OCI-LY3 (cell line): ENCODE measurements at regions not wholly inside any gene's neighbourhood (a gene's known extent, or its start where the extent isn't known, plus 50 kb on each side); places are given as distances from the start of the nearest gene placed in this dataset.

Experiments used
- H2AFZ ChIP-seq: fragments of 200-600, 300-600 bp; shearing (Covaris generic); 2 replicates; pipeline ENCODE4 v1.6.0; 2014; ENCODE audit warnings: antibody characterized with exemption, low read depth, low read length
- H3K27ac ChIP-seq: fragments of 200-600, 300-600 bp; sonication (generic); 2 replicates; pipeline ENCODE4 v1.5.1; 2014; ENCODE audit warnings: mild to moderate bottlenecking, low read length, moderate library complexity, mixed read lengths
- H3K27me3 ChIP-seq: fragments of 200-600, 300-600 bp; sonication (generic); 2 replicates; pipeline ENCODE4 v1.6.1; 2014; ENCODE audit warnings: low read depth, low read length, mixed read lengths
- H3K36me3 ChIP-seq: fragments of 200-600, 300-600 bp; sonication (generic); replicated peaks from 2 replicates; pipeline ENCODE3; 2014; ENCODE audit warnings: low read depth, low read length, mixed read lengths
- H3K4me1 ChIP-seq: fragments of 300-600, 200-600 bp; sonication (generic); 2 replicates; pipeline ENCODE4 v1.6.1; 2014; ENCODE audit warnings: low read length, mixed read lengths
- H3K4me2 ChIP-seq: fragments of 200-600, 300-600 bp; sonication (generic); 2 replicates; pipeline ENCODE4 v1.6.1; 2014; ENCODE audit warnings: low read length, mixed read lengths
- H3K4me3 ChIP-seq: fragments of 300-600, 200-600 bp; sonication (generic); 2 replicates; pipeline ENCODE4 v1.5.1; 2014; ENCODE audit warnings: antibody characterized with exemption, mild to moderate bottlenecking, low read length, moderate library complexity
- H3K79me2 ChIP-seq: fragments of 300-600, 200-600 bp; shearing (Covaris generic); 2 replicates; pipeline ENCODE4 v1.6.1; 2014; ENCODE audit warnings: mild to moderate bottlenecking, low read length, mixed read lengths
- H3K9ac ChIP-seq: fragments of 300-600, 200-600 bp; shearing (Covaris generic); 2 replicates; pipeline ENCODE4 v1.6.0; 2014; ENCODE audit warnings: mild to moderate bottlenecking, low read length, moderate library complexity
- H3K9me3 ChIP-seq: fragments of 200-600, 300-600 bp; shearing (Covaris generic); 2 replicates; pipeline ENCODE4 v1.6.1; 2014; ENCODE audit warnings: low read length, mixed read lengths; ENCODE audit not compliant: insufficient read depth
- H4K20me1 ChIP-seq: fragments of 200-600, 300-600 bp; sonication (generic); 2 replicates; pipeline ENCODE4 v1.6.1; 2016; ENCODE audit warnings: low read length, mixed read lengths; ENCODE audit not compliant: insufficient read depth
- EZH2phosphoT487 ChIP-seq: fragments of 200-600 bp; shearing (Covaris generic); IDR thresholded peaks from 2 replicates; pipeline ENCODE4 v1.6.1; 2018; ENCODE audit warnings: antibody characterized with exemption, mixed run types, low read depth
- TF ChIP-seq, protein P1 (sequence below): fragments of 200-600, 300-600 bp; sonication (generic); IDR thresholded peaks from 2 replicates; pipeline ENCODE4 v1.5.1; 2014; ENCODE audit warnings: antibody characterized with exemption, low read length, low read depth

DNA sequence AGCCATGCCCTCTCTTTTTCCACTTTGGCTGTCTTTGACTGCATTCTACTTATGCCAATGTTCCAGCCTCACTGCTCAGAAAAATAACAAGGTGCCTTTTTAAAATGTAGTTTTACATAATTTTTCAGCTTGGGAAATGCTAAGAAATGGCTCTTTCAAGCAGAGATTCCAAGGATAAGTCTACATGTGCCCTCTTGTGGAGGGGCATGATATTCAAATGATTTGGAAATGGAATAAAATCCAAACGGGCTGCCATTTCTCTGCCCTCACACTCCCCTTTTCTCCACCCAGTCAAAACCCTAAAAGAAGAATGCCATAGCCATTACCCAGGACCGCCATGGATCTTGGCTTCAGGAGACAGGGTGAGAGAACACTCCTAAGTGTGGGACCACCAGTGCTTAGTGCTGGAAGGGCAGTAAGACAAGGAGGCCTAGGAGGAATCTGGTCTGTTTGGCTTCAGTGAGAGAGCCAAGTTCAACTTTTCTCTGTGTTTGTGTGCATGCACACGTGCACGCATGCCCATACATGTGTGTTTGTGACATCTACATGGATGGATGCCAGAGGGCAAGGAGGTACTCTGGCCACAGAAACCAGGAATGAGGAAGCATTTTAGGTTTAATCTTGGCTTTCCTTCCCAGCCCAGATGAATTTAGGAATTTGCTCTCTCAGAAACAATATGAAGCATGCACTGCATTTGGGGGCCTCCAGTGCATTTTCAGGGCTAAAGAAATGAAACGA, 174.0 kb upstream of the SLC14A2 start:
- H3K9me3 ChIP-seq, result no peaks in the 10 kb centered on the region
- no peaks in the 10 kb centered on the region for H3K36me3 ChIP-seq
- no peak overlapping the region for H3K4me2 ChIP-seq
- no peak overlapping the region for H3K4me3 ChIP-seq
- 0 out of 2 replicates have a peak overlapping the region, but pooled peaks have one; percentile 3 for H2AFZ ChIP-seq
- no peak overlapping the region for H3K27ac ChIP-seq
- TF ChIP-seq, protein P1, sequence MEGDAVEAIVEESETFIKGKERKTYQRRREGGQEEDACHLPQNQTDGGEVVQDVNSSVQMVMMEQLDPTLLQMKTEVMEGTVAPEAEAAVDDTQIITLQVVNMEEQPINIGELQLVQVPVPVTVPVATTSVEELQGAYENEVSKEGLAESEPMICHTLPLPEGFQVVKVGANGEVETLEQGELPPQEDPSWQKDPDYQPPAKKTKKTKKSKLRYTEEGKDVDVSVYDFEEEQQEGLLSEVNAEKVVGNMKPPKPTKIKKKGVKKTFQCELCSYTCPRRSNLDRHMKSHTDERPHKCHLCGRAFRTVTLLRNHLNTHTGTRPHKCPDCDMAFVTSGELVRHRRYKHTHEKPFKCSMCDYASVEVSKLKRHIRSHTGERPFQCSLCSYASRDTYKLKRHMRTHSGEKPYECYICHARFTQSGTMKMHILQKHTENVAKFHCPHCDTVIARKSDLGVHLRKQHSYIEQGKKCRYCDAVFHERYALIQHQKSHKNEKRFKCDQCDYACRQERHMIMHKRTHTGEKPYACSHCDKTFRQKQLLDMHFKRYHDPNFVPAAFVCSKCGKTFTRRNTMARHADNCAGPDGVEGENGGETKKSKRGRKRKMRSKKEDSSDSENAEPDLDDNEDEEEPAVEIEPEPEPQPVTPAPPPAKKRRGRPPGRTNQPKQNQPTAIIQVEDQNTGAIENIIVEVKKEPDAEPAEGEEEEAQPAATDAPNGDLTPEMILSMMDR, result peak; percentile 44
- TF ChIP-seq EZH2phosphoT487, result no peak
- H4K20me1 ChIP-seq, result no peaks in the 10 kb centered on the region
- H3K27me3 ChIP-seq, result no peaks in the 10 kb centered on the region
- peaks cover 7% of the 10 kb centered on the region for H3K4me1 ChIP-seq
- no peaks in the 10 kb centered on the region for H3K79me2 ChIP-seq
- no peak overlapping the region for H3K9ac ChIP-seq

DNA sequence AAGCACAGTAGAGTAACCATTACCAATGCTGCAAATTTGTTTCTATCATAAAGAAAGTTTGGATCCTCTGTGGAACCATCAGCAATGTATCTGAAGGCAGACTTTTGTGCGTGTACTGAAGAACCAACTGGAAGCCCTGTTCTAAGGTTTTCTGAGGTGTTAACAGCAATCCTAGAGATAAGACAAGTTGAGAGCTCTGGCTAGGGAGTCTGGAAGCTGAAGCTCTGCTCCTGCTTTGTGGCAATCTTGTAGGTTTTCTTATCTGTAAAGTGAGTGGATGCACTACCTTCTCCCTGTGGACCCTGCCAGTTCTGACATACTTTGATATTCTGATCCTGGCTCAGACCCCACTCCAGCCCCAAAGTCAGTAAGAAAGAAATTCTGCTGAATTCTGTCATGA, 171.2 kb upstream of the SLC14A2 start:
- no peak for TF ChIP-seq EZH2phosphoT487
- TF ChIP-seq, protein P1, result no peak
- H3K9me3 ChIP-seq, result no peaks in the 10 kb centered on the region
- peaks cover 34% of the 10 kb centered on the region for H3K4me1 ChIP-seq
- no peak overlapping the region for H3K4me3 ChIP-seq
- no peaks in the 10 kb centered on the region for H4K20me1 ChIP-seq
- H2AFZ ChIP-seq, result no peak overlapping the region
- H3K4me2 ChIP-seq, result no peak overlapping the region
- no peaks in the 10 kb centered on the region for H3K27me3 ChIP-seq
- no peaks in the 10 kb centered on the region for H3K79me2 ChIP-seq
- H3K27ac ChIP-seq, result no peak overlapping the region
- no peak overlapping the region for H3K9ac ChIP-seq
- H3K36me3 ChIP-seq, result no peaks in the 10 kb centered on the region

DNA sequence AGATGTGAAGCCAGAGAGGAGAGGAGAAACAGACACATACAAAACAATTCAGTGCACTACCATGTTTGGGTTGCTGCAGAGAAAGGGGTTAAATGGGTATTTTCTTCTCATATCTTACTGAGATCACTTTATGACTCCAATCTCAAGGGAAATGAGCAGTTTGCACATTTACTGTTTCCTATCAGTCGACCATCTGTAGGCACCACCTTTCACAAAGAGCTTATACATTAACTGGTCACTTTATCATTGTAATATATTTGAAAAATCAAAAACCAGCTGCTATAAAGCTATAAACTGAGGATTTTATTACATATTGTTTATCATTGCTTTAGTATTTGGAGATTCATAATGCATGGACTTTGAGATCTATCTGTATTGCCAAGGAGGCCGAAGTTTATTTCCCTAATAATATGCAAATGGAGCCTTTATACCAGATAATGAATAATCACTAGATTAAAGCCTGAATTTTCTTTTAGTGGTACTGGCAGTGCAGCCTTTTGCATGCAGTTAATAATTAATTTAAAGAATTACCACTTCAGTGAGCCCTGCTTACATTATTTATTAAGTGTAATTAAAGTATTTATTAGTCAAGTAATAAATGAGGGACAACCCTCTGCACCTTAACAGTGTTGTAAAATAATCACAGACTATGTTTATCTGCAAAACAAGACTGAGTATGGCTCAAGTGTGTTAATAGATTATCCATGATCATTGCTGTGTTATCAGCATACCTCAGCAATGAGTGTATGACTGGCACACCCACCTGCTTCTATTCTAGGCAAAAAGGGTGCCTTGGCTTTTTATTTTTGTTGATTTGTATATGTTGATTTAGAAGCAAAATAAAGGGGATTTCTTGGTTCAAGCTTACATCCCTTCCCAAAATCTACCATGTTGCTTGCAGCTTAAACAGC, 167.7 kb upstream of the SLC14A2 start:
- Histone ChIP-seq H3K4me1 (peaks cover 50% of the 10 kb centered on the region), H3K79me2 (no peaks in the 10 kb centered on the region), H3K27me3 (no peaks in the 10 kb centered on the region), H4K20me1 (no peaks in the 10 kb centered on the region), H3K27ac (peak overlapping the region; percentile 77), H3K9me3 (no peaks in the 10 kb centered on the region), H3K9ac (peak overlapping the region; percentile 54), H3K36me3 (peaks cover 7% of the 10 kb centered on the region), H2AFZ (peak overlapping the region; percentile 5; the same call in 1 of the 2 replicates), H3K4me3 (peak overlapping the region; percentile 41), H3K4me2 (peak overlapping the region; percentile 62)
- TF ChIP-seq EZH2phosphoT487, result no peak
- TF ChIP-seq, protein P1, result no peak

DNA sequence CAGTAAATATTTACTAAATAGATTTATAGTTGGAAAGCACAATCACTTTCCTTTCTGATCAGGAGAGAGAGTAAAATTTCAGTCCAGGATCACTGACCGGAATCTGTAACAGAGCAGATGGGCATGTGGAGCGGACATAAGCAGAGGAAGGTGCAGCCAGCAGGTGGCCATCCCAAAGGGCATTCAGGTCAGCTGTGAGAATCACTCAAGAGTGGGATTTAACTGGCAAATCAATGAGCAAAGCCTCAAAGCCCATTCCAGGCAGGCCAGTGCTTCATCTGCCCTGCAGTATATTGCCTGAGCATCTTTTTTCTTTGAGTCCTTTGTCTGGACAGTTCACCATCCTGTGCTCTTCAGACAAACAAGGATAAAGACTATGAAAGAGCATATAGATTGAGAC, 166.4 kb upstream of the SLC14A2 start:
- Histone ChIP-seq H3K9ac (no peak overlapping the region), H3K36me3 (peaks cover 7% of the 10 kb centered on the region), H3K27ac (no peak overlapping the region), H3K4me1 (peaks cover 62% of the 10 kb centered on the region), H4K20me1 (no peaks in the 10 kb centered on the region), H3K27me3 (no peaks in the 10 kb centered on the region), H3K79me2 (no peaks in the 10 kb centered on the region), H3K4me2 (no peak overlapping the region), H3K9me3 (no peaks in the 10 kb centered on the region), H2AFZ (no peak overlapping the region), H3K4me3 (no peak overlapping the region)
- no peak for TF ChIP-seq EZH2phosphoT487
- TF ChIP-seq, protein P1, result no peak; the same call in 1 of the 2 replicates
